Loucy (cell line): ENCODE measurements at regions not wholly inside any gene's neighbourhood (a gene's known extent, or its start where the extent isn't known, plus 50 kb on each side); places are given as distances from the start of the nearest gene placed in this dataset.

ENCODE experiments used
- CTCF ChIP-seq: fragments of 200-600 bp; sonication (generic); conservative IDR thresholded peaks from 2 replicates; pipeline ENCODE4 v1.5.1; 2014; ENCODE audit warnings: mild to moderate bottlenecking, antibody characterized with exemption, low read length
- EZH2phosphoT487 ChIP-seq: fragments of 200-600 bp; IDR thresholded peaks from 2 replicates; pipeline ENCODE4 v1.6.1; 2018; ENCODE audit warnings: antibody characterized with exemption, mild to moderate bottlenecking, moderate library complexity, borderline replicate concordance

- TF ChIP-seq CTCF = no peak
- TF ChIP-seq EZH2phosphoT487 = no peak
These were observed 752.1 kb downstream of the DTWD2 start for GRCh38 chr5:118236108-118236849.
